Fibroblast of lung (primary cell): ENCODE measurements at regions not wholly inside any gene's neighbourhood (a gene's known extent, or its start where the extent isn't known, plus 50 kb on each side); places are given as distances from the start of the nearest gene placed in this dataset.

ENCODE experiments used
- DNase-seq, 2 donors: peaks; one replicate each; pipeline versions ENCODE4 v3.0.0 to v3.0.0-alpha.2; 2010; ENCODE audit warnings: low read depth in 2 of 2
- H2AFZ ChIP-seq: 2 replicates; pipeline ENCODE4 v1.5.1; 2012; ENCODE audit warnings: low read length, control low read depth, inconsistent platforms
- H3K27ac ChIP-seq: 2 replicates; pipeline ENCODE4 v1.5.1; 2011; ENCODE audit warnings: low read length, control low read depth; ENCODE audit not compliant: insufficient read depth
- H3K27me3 ChIP-seq: 2 replicates; pipeline ENCODE4 v1.5.1; 2011; ENCODE audit warnings: mild to moderate bottlenecking, low read length; ENCODE audit not compliant: control insufficient read depth, insufficient read depth
- H3K36me3 ChIP-seq: 2 replicates; pipeline ENCODE4 v1.5.1; 2011; ENCODE audit warnings: low read length; ENCODE audit not compliant: control insufficient read depth, insufficient read depth
- H3K4me1 ChIP-seq: 2 replicates; pipeline ENCODE4 v1.5.1; 2011; ENCODE audit warnings: low read length; ENCODE audit not compliant: control insufficient read depth, insufficient read depth; ENCODE audit errors: extremely low read depth
- H3K4me2 ChIP-seq: 2 replicates; pipeline ENCODE4 v1.5.1; 2011; ENCODE audit warnings: low read length, control low read depth; ENCODE audit not compliant: insufficient read depth; ENCODE audit errors: extremely low read depth
- H3K4me3 ChIP-seq, 4 experiments: fragments of 200-600 bp in 1 of 4; sonication (generic) in 1 of 4; replicated peaks in 1 of 4; 2 replicates each; pipeline ENCODE4 v1.5.1; 2011 to 2016; ENCODE audit warnings: low read length in 4 of 4, low read depth in 3 of 4, mild to moderate bottlenecking in 3 of 4, control low read depth in 2 of 4, inconsistent platforms in 1 of 4, mixed read lengths in 1 of 4; ENCODE audit not compliant: insufficient read depth in 1 of 4; ENCODE audit errors: control extremely low read depth in 1 of 4
- H3K79me2 ChIP-seq: 2 replicates; pipeline ENCODE4 v1.5.1; 2012; ENCODE audit warnings: mild to moderate bottlenecking, low read length, inconsistent platforms; ENCODE audit not compliant: control insufficient read depth, insufficient read depth
- H3K9ac ChIP-seq: 2 replicates; pipeline ENCODE4 v1.5.1; 2011; ENCODE audit warnings: mild to moderate bottlenecking, low read length, control low read depth; ENCODE audit not compliant: insufficient read depth
- H3K9me3 ChIP-seq: 2 replicates; pipeline ENCODE4 v1.5.1; 2012; ENCODE audit warnings: low read depth, low read length; ENCODE audit not compliant: control insufficient read depth, insufficient read depth
- H4K20me1 ChIP-seq: 2 replicates; pipeline ENCODE4 v1.5.1; 2011; ENCODE audit warnings: low read length; ENCODE audit not compliant: control insufficient read depth, insufficient read depth; ENCODE audit errors: extremely low read depth
- EZH2 ChIP-seq: IDR thresholded peaks from 2 replicates; pipeline ENCODE4 v1.5.1; 2012; ENCODE audit warnings: low read length, control low read depth, mild to moderate bottlenecking; ENCODE audit errors: missing control alignments
- TF ChIP-seq, protein P1 (sequence below), 2 donors: IDR thresholded peaks in 1 of 2; conservative IDR thresholded peaks in 1 of 2; 1 replicate in 1 of 2; 2 replicates in 1 of 2; pipeline ENCODE4 v1.5.1; 2011 to 2012; ENCODE audit warnings: low read length in 2 of 2, control low read depth in 1 of 2, inconsistent platforms in 1 of 2, low read depth in 1 of 2, mild to moderate bottlenecking in 1 of 2

DNA sequence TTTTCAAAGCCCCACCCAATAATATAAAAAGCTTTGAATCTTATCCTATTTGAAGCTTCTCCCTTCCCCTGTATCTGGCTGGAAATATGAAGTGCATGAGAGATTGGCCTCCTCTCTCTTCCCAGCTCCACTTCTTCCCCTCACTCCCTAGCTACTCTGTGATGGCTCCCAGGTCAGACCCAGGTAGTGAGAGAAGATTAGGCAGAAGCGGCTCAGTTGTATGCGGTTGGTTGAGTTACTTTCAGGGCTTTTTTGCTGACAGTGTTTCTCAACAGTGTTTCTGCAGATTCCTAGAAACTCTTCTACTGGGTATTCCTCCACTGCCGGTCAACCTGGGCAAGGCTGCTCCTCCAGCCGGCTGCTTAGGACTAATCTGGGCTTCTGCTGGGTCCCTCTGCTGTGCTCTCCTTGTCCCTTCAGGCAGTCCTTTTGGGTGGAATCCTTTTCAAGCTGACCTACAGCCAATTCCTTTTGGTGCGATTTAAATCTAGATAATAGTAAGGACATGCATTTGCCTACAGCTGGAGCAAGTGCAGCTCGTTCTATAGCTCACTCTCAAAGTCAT is 87.4 kb upstream of the SLC7A11 start:
- Histone ChIP-seq H3K4me3 (no peak overlapping the region), H3K36me3 (no peaks in the 10 kb centered on the region), H3K9me3 (no peaks in the 10 kb centered on the region), H3K27ac (no peak overlapping the region), H3K9ac (no peak overlapping the region), H3K4me1 (no peaks in the 10 kb centered on the region), H2AFZ (no peak overlapping the region), H3K4me2 (no peak overlapping the region), H3K79me2 (no peaks in the 10 kb centered on the region), H4K20me1 (no peaks in the 10 kb centered on the region), H3K27me3 (no peaks in the 10 kb centered on the region)
- DNase-seq = no peak
- TF ChIP-seq, protein P1, sequence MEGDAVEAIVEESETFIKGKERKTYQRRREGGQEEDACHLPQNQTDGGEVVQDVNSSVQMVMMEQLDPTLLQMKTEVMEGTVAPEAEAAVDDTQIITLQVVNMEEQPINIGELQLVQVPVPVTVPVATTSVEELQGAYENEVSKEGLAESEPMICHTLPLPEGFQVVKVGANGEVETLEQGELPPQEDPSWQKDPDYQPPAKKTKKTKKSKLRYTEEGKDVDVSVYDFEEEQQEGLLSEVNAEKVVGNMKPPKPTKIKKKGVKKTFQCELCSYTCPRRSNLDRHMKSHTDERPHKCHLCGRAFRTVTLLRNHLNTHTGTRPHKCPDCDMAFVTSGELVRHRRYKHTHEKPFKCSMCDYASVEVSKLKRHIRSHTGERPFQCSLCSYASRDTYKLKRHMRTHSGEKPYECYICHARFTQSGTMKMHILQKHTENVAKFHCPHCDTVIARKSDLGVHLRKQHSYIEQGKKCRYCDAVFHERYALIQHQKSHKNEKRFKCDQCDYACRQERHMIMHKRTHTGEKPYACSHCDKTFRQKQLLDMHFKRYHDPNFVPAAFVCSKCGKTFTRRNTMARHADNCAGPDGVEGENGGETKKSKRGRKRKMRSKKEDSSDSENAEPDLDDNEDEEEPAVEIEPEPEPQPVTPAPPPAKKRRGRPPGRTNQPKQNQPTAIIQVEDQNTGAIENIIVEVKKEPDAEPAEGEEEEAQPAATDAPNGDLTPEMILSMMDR (conservative IDR thresholded peaks at IDR 0.05 in 1 of 2, IDR thresholded peaks at IDR 0.05 in 1 of 2; ENCODE audit: low read depth in 1 of 2, low read length in 2 of 2) = no peak
- TF ChIP-seq EZH2 = no peak

DNA sequence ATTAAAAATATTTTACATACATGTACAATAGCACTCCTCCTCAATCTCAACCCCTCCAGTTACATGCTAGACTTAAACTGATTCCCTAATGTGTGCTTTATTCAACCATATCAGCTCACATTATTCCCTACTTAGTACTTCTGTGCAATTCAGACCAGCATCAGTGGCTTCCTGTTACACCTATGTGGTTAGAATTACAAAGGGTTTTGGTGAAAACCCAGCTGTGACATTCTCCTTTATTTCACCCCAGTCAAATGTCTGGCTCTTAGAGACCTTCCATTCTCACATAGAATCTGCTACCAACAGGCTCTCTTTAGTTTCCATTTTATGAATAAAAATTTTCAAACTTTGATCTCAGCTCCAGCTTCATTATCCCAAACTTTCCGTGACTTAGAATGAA is 85.2 kb upstream of the SLC7A11 start:
- Histone ChIP-seq H3K9ac (no peak overlapping the region), H3K4me2 (no peak overlapping the region), H3K27me3 (no peaks in the 10 kb centered on the region), H4K20me1 (no peaks in the 10 kb centered on the region), H3K79me2 (no peaks in the 10 kb centered on the region), H3K4me3 (no peak overlapping the region), H3K36me3 (no peaks in the 10 kb centered on the region), H3K4me1 (no peaks in the 10 kb centered on the region), H3K27ac (no peak overlapping the region), H2AFZ (no peak overlapping the region), H3K9me3 (no peaks in the 10 kb centered on the region)
- no peak for DNase-seq
- TF ChIP-seq, protein P1 (conservative IDR thresholded peaks at IDR 0.05 in 1 of 2, IDR thresholded peaks at IDR 0.05 in 1 of 2; ENCODE audit: low read depth in 1 of 2, low read length in 2 of 2) = no peak
- TF ChIP-seq EZH2 = no peak

DNA sequence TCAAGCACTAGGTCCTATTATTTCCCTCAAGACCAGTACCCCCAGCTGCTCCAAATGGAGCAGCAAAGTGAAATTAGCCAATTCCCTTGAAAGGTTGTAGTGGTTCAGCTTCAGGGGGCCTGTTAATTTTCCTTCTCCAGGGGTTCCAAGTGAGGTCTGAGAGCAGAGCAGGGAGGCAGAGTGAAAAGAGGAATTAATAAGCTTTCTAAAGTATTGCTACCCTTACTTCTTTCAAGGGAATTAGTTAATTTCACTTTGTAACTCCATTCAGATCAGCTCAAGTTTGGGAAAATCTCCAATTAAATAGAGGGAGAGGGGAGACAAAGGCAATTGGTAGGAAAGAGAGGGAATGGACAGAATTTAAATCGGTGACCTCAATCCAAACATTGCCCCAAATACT is 78.7 kb upstream of the SLC7A11 start:
- H3K4me3 ChIP-seq = no peak overlapping the region
- no peaks in the 10 kb centered on the region for H3K79me2 ChIP-seq
- H4K20me1 ChIP-seq = no peaks in the 10 kb centered on the region
- no peak overlapping the region for H3K27ac ChIP-seq
- no peak overlapping the region for H3K4me2 ChIP-seq
- no peaks in the 10 kb centered on the region for H3K27me3 ChIP-seq
- H3K9me3 ChIP-seq = no peaks in the 10 kb centered on the region
- H3K4me1 ChIP-seq = no peaks in the 10 kb centered on the region
- TF ChIP-seq EZH2 = no peak
- H2AFZ ChIP-seq = no peak overlapping the region
- no peaks in the 10 kb centered on the region for H3K36me3 ChIP-seq
- no peak overlapping the region for H3K9ac ChIP-seq
- no peak for DNase-seq
